ENCODE measurements at regions not wholly inside any gene's neighbourhood (a gene's known extent, or its start where the extent isn't known, plus 50 kb on each side); places are given as distances from the start of the nearest gene placed in this dataset.
"Not testable (repeated sequence)": the region's sequence is repeated elsewhere in the genome, so short reads cannot be mapped to it uniquely, and the experiment has no call there.

GRCh38 chr11:116368784-116369183, 404.0 kb downstream of the BUD13 start:
- Histone ChIP-seq H3K36me3 (no peaks in the 10 kb centered on the region), H3K27ac (no peak overlapping the region)

GRCh38 chr11:116366980-116367645, 405.7 kb downstream of the BUD13 start:
- 37% methylated on average over 4 of the region's 4 CpGs for WGBS
- Histone ChIP-seq H3K27ac (no peak overlapping the region), H3K9me3 (no peaks in the 10 kb centered on the region), H3K36me3 (no peaks in the 10 kb centered on the region), H3K4me1 (replicated peaks) (no peaks in the 10 kb centered on the region), H3K4me3 (no peak overlapping the region), H3K27me3 (replicated peaks; ENCODE audit: insufficient read depth) (peaks cover 2% of the 10 kb centered on the region)
- DNase-seq (ENCODE audit: low spot score): no peak
- TF ChIP-seq POLR2AphosphoS5 (IDR thresholded peaks at IDR 0.05): no peak
- intact Hi-C loops (cut with DNase I): no loop called here

More at GRCh38 chr11:116368784-116369183, 404.0 kb downstream of the BUD13 start:
- intact Hi-C loops (cut with DNase I): no loop called here
- Histone ChIP-seq H3K4me1 (replicated peaks) (no peaks in the 10 kb centered on the region), H3K27me3 (replicated peaks; ENCODE audit: insufficient read depth) (no peaks in the 10 kb centered on the region), H3K9me3 (no peaks in the 10 kb centered on the region), H3K4me3 (no peak overlapping the region)
- WGBS: 61% methylated on average over 5 of the region's 5 CpGs
- TF ChIP-seq POLR2AphosphoS5 (IDR thresholded peaks at IDR 0.05): no peak
- no peak for TF ChIP-seq POLR2A (IDR thresholded peaks at IDR 0.05)
- TF ChIP-seq, protein P1, sequence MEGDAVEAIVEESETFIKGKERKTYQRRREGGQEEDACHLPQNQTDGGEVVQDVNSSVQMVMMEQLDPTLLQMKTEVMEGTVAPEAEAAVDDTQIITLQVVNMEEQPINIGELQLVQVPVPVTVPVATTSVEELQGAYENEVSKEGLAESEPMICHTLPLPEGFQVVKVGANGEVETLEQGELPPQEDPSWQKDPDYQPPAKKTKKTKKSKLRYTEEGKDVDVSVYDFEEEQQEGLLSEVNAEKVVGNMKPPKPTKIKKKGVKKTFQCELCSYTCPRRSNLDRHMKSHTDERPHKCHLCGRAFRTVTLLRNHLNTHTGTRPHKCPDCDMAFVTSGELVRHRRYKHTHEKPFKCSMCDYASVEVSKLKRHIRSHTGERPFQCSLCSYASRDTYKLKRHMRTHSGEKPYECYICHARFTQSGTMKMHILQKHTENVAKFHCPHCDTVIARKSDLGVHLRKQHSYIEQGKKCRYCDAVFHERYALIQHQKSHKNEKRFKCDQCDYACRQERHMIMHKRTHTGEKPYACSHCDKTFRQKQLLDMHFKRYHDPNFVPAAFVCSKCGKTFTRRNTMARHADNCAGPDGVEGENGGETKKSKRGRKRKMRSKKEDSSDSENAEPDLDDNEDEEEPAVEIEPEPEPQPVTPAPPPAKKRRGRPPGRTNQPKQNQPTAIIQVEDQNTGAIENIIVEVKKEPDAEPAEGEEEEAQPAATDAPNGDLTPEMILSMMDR (IDR thresholded peaks at IDR 0.05): no peak
- no peak for DNase-seq (ENCODE audit: low spot score)

DNA sequence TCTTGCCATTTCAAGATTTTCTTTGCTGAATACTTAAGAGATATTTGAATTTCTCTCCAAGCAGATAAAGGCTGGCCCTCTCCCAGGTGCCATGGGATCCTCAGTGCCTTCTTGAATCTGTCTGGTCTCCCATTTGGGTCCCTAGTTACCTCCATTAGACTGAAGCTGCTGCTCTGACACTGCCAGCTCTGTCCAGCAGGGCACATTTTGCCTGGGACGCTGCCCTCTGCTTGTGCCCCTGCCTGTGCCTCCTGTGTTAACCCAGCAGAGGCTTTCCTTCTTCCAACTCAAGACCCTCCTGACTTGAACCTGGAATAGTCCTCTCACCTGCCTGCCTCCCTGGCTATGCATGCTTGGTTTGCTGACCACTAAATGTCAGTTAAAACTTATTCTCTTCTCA, 406.3 kb downstream of the BUD13 start:
- Histone ChIP-seq H3K36me3 (no peaks in the 10 kb centered on the region), H3K27me3 (replicated peaks; ENCODE audit: insufficient read depth) (peaks cover 2% of the 10 kb centered on the region), H3K27ac (no peak overlapping the region), H3K4me1 (replicated peaks) (no peaks in the 10 kb centered on the region), H3K9me3 (no peaks in the 10 kb centered on the region), H3K4me3 (no peak overlapping the region)
- TF ChIP-seq POLR2A (IDR thresholded peaks at IDR 0.05) (no peak), POLR2AphosphoS5 (IDR thresholded peaks at IDR 0.05) (no peak)
- TF ChIP-seq, protein P1 (IDR thresholded peaks at IDR 0.05): no peak
- intact Hi-C loops (cut with DNase I): no loop called here
- no peak for DNase-seq (ENCODE audit: low spot score)
- 33% methylated on average over 1 of the region's 1 CpG for WGBS

DNA sequence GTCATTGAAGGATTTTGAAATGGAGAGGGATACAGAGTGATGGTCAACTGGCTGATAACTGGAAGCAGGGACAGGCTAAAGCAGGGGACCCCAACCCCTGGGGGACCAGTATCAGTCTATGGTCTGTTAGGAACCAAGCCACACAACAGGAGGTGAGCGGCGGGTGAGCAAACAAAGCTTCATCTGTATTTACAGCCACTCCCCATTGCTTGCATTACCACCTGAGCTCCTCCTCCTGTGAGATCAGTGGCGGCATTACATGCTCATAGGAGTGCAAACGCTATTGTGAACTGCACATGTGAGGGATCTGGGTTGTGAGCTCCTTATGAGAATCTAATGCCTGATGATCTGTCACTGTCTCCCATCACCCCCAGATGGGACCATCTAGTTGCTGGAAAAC, 407.9 kb downstream of the BUD13 start:
- H3K27me3 ChIP-seq (replicated peaks; ENCODE audit: insufficient read depth); H3K9me3 ChIP-seq; H3K4me1 ChIP-seq (replicated peaks); H3K27ac ChIP-seq; H3K4me3 ChIP-seq; H3K36me3 ChIP-seq; DNase-seq (ENCODE audit: low spot score); intact Hi-C loops (cut with DNase I): not testable (repeated sequence)
- 75% methylated on average over 4 of the region's 4 CpGs for WGBS

DNA sequence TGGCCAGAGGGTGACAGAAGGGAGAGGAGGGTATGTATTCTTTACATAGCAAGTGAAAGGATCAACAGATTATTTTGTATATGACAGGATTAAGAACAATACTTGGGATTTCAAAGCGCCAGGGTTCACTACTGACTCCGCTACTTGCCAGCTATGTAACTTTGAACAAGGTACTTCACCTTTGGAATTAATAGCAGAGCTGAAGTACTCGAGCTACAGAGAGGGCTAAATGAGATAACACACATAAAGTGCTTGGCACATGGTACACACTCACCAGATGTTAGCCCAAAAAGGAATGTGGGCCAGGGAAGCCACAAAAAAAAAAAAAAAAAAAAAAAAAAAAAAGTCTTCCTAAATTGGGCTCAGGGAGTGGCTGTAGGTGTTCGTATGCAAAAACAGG, 408.4 kb downstream of the BUD13 start:
- TF ChIP-seq POLR2AphosphoS5 (IDR thresholded peaks at IDR 0.05): no peak
- TF ChIP-seq POLR2A (IDR thresholded peaks at IDR 0.05): no peak
- Histone ChIP-seq H3K27ac (no peak overlapping the region), H3K9me3 (no peaks in the 10 kb centered on the region), H3K4me1 (replicated peaks) (no peaks in the 10 kb centered on the region), H3K36me3 (no peaks in the 10 kb centered on the region), H3K4me3 (no peak overlapping the region), H3K27me3 (replicated peaks; ENCODE audit: insufficient read depth) (peaks cover 2% of the 10 kb centered on the region)
- intact Hi-C loops (cut with DNase I): no loop called here
- 74% methylated on average over 4 of the region's 4 CpGs for WGBS
- DNase-seq (ENCODE audit: low spot score): no peak

DNA sequence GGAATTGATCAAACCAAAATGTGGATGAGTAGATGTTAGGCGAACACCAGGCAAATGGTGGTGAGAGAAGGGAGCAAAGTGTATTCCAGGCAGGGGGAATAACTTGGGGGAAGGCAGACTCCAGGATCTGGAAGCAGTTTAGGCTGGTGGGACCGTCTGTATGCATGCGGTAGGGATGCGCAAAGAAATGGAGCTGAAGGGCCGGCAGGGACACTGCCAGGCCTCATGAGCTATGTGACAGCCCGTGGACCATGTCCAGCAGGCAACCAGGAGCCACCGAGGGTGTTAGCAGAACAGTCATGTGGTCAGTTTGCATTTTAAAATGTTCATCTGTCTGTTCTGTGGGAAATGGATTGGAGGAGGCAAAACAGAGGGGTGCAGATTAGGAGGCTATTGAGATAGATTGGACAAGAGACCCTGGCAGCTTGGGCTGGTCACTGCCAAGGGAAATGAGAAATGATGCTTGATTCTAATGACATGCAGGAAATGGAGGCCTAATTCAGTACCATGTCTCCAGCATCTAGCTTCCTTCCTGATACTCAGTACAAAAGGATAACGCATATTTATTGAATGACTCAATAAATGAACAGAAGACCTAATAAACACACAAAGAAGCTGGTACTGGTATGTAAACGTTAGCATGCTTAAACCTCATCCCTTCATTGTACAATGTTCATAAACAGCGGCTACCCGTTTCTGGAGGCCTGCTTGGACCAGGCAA, 412.4 kb downstream of the BUD13 start:
- Histone ChIP-seq H3K27me3 (replicated peaks; ENCODE audit: insufficient read depth) (peaks cover 7% of the 10 kb centered on the region), H3K9me3 (no peaks in the 10 kb centered on the region), H3K36me3 (no peaks in the 10 kb centered on the region), H3K4me1 (replicated peaks) (no peaks in the 10 kb centered on the region), H3K27ac (no peak overlapping the region), H3K4me3 (no peak overlapping the region)
- intact Hi-C loops (cut with DNase I): no loop called here
- no peak for DNase-seq (ENCODE audit: low spot score)
- TF ChIP-seq POLR2A (IDR thresholded peaks at IDR 0.05) (no peak), POLR2AphosphoS5 (IDR thresholded peaks at IDR 0.05) (no peak)
- TF ChIP-seq, protein P1 (IDR thresholded peaks at IDR 0.05): no peak
- 72% methylated on average over 11 of the region's 11 CpGs for WGBS

Measured in prostate gland (tissue), 2 donors.